ENCODE measurements at regions not wholly inside any gene's neighbourhood (a gene's known extent, or its start where the extent isn't known, plus 50 kb on each side); places are given as distances from the start of the nearest gene placed in this dataset.

GRCh38 chr4:170398218-170398617, 308.5 kb upstream of the AADAT start:
- TF ChIP-seq CTCF (IDR thresholded peaks at IDR 0.05 in 2 of 3, conservative IDR thresholded peaks at IDR 0.05 in 1 of 3; ENCODE audit: insufficient read depth in 2 of 3, low read depth in 1 of 3, low read length in 3 of 3), result no peak
- no peak for TF ChIP-seq BRCA1 (IDR thresholded peaks at IDR 0.05)
- no peak for TF ChIP-seq BRCA1 (CRISPR knock-in tag; IDR thresholded peaks at IDR 0.05)
- TF ChIP-seq, protein P1, sequence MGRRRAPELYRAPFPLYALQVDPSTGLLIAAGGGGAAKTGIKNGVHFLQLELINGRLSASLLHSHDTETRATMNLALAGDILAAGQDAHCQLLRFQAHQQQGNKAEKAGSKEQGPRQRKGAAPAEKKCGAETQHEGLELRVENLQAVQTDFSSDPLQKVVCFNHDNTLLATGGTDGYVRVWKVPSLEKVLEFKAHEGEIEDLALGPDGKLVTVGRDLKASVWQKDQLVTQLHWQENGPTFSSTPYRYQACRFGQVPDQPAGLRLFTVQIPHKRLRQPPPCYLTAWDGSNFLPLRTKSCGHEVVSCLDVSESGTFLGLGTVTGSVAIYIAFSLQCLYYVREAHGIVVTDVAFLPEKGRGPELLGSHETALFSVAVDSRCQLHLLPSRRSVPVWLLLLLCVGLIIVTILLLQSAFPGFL (CRISPR knock-in tag; IDR thresholded peaks at IDR 0.05), result no peak
- no peak for TF ChIP-seq CC2D1A (IDR thresholded peaks at IDR 0.05)
- no peak for TF ChIP-seq TSHZ1 (CRISPR knock-in tag; IDR thresholded peaks at IDR 0.05)
- TF ChIP-seq HEY1 (CRISPR knock-in tag; IDR thresholded peaks at IDR 0.05; ENCODE audit: borderline replicate concordance), result no peak
- no peak for TF ChIP-seq TEAD4 (IDR thresholded peaks at IDR 0.05; ENCODE audit: low read length)
- TF ChIP-seq TEAD4 (CRISPR knock-in tag; IDR thresholded peaks at IDR 0.05; ENCODE audit: borderline replicate concordance), result no peak
- no peak for TF ChIP-seq PYGO2 (tag; IDR thresholded peaks at IDR 0.05)
- TF ChIP-seq KLF16 (IDR thresholded peaks at IDR 0.05), result no peak
- TF ChIP-seq HDGF (IDR thresholded peaks at IDR 0.05), result no peak
- TF ChIP-seq BHLHE40 (IDR thresholded peaks at IDR 0.05; ENCODE audit: low read length), result no peak
- no peak for TF ChIP-seq ARID2 (IDR thresholded peaks at IDR 0.05)
- no peak for TF ChIP-seq REST (IDR thresholded peaks at IDR 0.05; ENCODE audit: borderline replicate concordance)
- TF ChIP-seq REST (CRISPR knock-in tag; IDR thresholded peaks at IDR 0.05; ENCODE audit: low read depth), result no peak

Data from K562 (cell line).